Mammary epithelial cell (primary cell): ENCODE measurements at regions not wholly inside any gene's neighbourhood (a gene's known extent, or its start where the extent isn't known, plus 50 kb on each side); places are given as distances from the start of the nearest gene placed in this dataset.

Experiments used
- EZH2 ChIP-seq: IDR thresholded peaks from 2 replicates; pipeline ENCODE4 v1.6.1; 2012; ENCODE audit warnings: low read length, inconsistent platforms, borderline replicate concordance
- TF ChIP-seq, protein P1 (sequence below), 2 donors: IDR thresholded peaks in 1 of 2; conservative IDR thresholded peaks in 1 of 2; 2 replicates each; pipeline ENCODE4 v1.5.1; 2011 to 2012; ENCODE audit warnings: inconsistent platforms in 2 of 2, low read length in 2 of 2, mild to moderate bottlenecking in 2 of 2, control low read depth in 1 of 2, low read depth in 1 of 2; ENCODE audit not compliant: insufficient read depth in 1 of 2; ENCODE audit errors: extremely low read depth in 1 of 2

DNA sequence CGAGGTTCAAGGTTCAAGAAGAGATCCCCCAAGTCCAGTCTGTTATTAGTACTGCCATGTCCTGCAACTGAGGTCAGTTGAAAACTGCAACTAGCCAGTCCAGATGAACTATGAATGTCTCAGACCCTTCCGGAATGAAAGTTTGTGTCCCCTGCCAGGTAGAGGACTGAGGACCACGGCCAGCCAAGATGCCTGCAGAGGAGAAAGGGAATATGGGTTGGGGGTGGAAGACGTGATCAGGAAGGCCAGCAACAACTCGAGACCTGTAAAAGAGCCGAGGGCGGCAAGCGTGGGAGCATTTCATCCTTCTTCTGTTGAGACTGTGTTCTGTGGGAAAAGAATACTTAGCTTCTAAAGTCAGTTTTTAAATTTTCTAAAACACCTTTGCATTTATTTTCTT lies 572.4 kb upstream of the B3GAT1 start:
- TF ChIP-seq, protein P1, sequence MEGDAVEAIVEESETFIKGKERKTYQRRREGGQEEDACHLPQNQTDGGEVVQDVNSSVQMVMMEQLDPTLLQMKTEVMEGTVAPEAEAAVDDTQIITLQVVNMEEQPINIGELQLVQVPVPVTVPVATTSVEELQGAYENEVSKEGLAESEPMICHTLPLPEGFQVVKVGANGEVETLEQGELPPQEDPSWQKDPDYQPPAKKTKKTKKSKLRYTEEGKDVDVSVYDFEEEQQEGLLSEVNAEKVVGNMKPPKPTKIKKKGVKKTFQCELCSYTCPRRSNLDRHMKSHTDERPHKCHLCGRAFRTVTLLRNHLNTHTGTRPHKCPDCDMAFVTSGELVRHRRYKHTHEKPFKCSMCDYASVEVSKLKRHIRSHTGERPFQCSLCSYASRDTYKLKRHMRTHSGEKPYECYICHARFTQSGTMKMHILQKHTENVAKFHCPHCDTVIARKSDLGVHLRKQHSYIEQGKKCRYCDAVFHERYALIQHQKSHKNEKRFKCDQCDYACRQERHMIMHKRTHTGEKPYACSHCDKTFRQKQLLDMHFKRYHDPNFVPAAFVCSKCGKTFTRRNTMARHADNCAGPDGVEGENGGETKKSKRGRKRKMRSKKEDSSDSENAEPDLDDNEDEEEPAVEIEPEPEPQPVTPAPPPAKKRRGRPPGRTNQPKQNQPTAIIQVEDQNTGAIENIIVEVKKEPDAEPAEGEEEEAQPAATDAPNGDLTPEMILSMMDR (conservative IDR thresholded peaks at IDR 0.05 in 1 of 2, IDR thresholded peaks at IDR 0.05 in 1 of 2; ENCODE audit: extremely low read depth in 1 of 2, insufficient read depth in 1 of 2, low read depth in 1 of 2, low read length in 2 of 2) = no peak
- no peak for TF ChIP-seq EZH2
